HuH-7.5 (cell line): ENCODE measurements at regions not wholly inside any gene's neighbourhood (a gene's known extent, or its start where the extent isn't known, plus 50 kb on each side); places are given as distances from the start of the nearest gene placed in this dataset.
"Not testable (repeated sequence)": the region's sequence is repeated elsewhere in the genome, so short reads cannot be mapped to it uniquely, and the experiment has no call there.

Source experiments
- DNase-seq: peaks from one replicate; pipeline ENCODE4 v3.0.0; 2011; ENCODE audit warnings: low spot score

DNA sequence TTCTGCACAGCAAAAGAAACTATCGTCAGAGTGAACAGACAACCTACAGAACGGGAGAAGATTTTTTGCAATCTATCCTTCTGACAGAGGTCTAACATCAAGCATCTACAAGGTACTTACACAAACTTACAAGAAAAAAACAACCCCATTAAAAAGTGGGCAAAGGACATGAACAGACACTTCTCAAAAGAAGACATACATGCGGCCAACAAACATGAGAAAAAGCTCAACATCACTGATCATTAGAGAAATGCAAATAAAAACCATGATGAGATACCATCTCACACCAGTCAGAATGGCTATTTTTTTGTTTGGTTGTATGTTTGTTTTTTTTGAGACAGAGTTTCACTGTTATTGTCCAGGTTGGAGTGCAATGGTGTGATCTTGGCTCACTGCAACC is 131.5 kb upstream of the MED13 start:
- DNase-seq, result not testable (repeated sequence)

DNA sequence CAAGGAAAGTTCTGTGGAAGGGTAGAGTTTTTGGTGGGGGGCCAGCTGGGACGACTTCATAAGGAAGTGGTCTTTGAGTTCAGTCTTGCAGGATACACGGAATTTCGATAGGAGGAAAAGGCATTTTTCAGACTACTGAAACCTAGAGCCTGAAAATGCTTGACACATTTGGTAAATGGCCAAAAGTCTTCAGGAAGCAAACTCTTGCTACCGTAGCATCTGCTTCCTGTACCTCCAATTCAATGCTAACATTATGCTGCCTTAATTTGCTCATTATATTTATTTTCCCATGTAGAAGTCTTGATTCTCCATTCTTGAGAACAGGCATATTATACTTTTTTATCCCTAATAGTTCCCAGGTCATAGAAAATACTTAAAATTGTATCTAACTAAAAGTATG is 129.3 kb upstream of the MED13 start:
- DNase-seq, result no peak

DNA sequence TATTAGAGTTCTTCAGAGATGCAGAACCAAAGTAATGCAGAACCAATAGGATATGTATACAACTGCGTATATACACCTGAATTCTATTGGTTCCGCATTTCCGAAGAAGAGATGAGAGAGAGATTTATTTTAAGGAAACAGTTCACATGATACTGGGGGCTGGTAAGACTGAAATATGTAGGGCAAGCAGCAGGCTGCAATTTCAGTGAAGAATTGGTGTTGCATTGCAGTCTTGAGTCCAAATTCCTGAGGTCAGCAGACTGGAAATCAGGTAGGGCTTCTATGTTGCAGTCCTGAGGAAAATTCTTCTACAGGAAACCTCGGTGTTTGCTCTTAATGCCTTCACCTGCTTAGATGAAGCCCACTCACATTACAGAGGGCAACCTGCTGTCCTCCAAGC is 128.2 kb upstream of the MED13 start:
- DNase-seq, result no peak

DNA sequence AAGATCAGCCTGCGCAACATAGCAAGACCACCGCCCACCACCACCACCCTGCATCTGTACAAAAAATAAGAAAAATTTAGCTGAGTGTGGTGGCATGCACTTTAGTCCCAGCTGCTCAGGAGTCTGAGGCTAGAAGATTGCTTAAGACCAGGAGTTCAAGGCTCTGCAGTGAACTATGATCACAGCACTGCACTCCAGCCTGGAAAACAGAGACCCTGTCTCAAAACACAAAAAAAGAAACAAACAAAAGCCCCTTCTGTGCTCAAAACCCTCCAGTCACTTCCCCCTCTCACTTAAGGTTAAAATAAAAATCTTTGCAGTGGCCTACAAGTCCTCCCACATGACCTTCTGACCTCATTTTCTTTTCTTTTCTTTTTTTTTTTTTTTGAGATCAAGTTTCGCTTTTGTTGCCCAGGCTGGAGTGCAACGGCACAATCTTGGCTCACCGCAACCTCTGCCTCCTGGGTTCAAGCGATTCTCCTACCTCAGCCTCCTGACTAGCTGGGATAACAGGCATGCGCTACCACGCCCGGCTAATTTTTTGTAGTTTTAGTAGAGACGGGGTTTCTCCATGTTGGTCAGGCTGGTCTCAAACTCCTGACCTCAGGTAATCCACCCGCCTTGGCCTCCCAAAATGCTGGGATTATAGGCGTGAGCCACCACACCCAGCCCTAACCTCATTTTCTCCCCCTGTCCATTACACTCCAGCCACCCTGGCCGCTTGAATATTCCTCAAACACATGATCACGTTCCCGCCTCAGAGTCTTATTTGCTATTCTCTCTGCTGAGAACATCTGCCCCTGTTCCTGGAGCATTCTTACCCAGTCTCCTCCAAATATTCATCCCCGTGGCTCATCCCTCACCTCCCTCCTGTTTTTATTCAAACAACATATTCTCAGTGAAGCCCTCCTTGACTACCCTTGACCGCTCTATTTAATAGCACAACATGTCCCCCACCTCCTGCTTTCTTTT is 126.6 kb upstream of the MED13 start:
- no peak for DNase-seq

DNA sequence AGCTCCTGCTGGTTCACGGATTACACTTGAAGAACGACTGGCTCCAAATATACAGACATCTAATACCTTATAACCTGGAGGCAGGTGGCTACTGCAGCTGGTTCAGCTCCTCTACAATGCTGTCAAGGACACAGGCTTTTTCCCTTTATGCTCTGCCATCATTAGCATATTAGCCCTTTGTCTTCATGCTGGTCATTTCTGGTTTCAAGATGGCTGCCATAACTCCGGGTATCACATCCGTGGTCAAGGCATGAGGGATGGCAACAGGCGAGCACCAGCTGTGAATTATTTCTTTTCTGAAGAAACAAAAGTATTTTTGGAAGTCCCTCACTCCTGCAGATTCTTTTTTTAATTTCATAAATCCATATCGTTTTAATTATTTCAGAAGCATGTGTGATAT is 124.3 kb upstream of the MED13 start:
- no peak for DNase-seq

DNA sequence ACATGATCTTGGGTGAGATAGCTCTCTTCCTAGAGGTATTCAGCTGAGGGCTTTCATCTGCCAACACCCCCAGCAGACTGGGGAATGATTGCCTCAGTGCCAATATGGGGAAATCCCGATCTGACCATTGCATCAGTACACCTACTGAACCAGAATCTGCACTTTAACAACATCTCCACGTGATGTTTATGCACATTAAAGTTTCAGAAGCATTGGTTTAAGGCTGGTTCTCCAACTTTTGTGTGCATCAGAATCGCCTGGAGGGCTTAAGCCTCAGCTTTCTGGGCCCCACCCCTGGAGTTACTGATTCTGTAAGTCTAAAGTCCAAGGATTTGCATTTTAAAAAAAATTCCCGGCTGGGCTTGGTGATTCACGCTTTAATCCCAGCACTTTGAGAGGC is 123.6 kb upstream of the MED13 start:
- DNase-seq, result peak; percentile 57

DNA sequence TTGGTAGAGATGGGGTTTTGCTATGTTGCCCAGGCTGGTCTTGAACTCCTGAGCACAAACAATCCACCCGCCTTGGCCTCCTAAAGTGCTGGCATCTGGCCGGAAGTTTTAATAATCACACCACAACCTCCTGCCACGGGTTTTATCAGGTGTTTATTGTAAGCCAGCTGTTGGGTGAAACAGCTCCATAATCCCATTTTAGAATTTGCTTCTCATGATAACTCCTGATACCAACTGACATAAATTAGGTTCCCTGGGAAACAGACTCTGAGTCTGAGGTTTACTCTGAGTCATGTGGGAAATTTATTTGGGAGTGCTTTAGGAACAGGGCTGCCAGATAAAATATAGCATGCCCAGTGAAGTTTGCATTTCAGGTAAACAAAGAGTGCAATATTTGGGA is 122.6 kb upstream of the MED13 start:
- DNase-seq, result no peak

DNA sequence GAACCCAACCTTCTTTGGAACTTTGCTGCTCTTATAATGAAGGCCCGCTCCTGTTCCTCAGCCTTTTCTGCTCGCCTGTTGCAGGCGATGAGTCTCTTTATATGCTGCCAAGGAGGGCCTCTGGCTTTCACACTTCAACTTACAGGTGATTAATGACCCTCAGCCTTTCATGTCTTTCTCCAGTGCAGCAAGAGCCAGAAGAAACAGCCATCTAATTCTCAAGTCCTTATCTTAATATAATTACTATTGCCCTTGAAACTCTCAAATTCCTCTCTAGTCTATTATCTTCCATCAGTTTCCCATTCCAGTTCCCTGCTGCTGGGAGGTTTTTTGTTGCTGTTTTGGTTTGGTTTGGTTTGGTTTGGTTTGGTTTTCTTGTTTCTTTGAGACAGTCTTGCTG is 121.8 kb upstream of the MED13 start:
- DNase-seq, result no peak

DNA sequence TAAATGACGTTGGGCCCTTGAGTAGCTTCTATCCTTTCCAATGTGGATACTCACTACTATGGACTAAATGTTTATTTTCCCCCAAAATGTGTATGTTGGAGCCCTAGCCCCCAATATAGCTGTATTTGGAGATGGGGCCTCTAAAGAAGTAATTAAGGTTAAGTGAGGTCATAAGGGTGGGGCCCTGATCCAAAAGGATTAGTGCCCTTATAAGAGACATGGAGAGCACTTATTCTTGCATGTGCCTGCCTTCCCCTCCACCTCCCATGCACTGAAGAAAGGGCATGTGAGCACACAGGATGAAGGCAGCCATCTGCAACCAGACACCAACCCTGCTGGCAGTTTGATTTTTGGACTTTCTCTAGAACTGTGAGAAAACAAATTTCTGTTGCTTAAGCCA is 115.7 kb upstream of the MED13 start:
- no peak for DNase-seq

DNA sequence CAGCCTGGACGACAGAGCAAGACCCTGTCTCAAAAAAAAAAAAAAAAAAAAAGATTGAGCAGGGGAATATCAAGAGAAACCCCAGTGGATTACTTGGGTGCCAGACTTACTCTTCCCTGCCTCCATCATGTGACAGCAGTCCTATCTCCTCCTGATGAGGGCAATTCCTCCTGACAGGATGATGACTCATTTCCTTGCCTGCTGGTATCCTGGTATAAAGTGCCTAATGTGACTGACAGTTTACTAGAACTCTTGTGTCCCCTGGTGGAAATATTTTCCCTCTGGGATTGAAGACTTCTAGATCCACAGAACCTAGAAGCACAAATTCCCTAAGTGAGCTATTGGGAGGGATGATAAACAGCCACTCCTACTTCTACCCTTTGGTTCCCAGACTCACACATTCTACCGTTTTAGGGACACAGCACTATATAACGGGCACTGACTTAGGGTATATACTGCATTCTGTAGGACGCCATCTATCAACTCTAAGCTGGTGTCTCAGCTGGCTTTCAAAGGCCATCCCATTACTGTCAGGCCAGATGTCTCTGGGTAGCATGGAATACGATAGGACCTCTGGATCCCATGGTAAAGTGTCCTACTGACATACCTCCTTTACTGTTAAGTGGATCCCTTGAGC is 114.6 kb upstream of the MED13 start:
- peak; percentile 44 for DNase-seq

DNA sequence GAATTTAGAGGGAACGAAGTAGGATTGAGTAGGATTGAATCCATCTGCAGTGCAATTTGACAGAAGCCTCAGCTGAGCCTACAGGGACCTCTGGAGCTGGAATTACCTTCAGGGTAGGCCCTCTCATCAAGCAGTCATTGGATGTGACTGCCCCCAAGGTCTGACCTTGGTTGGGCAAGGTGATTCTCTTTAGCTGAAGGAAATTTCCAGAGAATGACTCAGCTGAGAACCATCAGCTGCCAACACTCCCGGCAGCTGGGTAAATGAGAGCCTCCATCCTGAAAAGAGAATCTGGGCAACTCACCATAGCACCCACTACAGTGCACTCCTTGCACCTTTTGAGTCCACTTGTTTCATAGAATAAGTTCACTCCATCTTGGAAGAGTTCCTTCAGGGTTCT is 113.5 kb upstream of the MED13 start:
- no peak for DNase-seq

DNA sequence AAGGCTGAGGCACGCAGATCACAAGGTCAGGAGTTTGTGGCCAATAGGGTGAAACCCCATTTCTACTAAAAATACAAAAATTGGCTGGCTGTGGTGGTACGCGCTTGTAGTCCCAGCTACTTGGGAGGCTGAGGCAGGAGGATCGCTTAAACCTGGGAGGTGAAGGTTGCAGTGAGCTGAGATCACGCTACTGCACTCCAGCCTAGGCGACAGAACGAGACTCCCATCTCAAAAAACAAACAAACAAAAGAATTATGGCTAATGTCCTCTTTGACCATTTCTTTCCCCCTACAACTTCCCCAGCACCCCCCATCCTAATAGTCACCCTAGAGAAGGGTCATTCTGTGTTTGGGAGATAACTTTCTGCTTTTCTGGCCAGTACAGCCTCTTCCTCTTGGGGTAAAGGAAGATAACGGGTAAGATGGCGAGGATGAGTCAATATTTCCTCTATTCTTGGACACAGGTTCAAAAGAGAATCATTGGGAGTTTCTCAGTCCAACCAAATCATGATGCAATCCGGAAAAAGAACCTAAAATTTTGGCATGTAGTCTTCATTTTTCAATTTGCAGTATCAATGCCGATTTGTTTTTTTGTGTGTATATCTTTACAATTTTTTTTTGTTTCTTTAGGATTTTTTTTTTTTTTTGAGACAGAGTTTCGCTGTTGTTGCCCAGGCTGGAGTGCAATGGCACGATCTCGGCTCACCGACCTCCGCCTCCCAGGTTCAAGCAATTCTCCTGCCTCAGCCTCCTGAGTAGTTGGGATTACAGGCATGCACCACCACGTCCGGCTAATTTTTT is 107.6 kb upstream of the MED13 start:
- no peak for DNase-seq

DNA sequence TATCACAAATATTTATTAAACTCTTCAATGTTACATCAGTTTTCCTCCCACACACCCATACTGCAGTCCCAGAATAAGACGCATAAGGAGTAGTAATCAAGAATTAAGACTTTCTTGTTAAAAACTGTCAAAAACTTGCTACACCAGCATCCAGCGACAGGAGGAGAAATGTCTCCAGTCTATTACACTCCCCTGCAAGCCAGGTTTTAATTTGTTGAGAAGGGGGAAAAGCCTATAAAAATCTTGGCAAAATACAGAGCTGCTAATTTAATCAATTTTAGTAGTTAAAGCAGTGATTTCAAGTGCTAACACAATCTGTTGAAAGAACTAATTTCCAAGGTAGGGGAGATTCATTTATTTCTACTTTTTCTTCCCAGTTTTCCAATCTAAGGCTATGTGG is 102.0 kb upstream of the MED13 start:
- DNase-seq, result no peak

DNA sequence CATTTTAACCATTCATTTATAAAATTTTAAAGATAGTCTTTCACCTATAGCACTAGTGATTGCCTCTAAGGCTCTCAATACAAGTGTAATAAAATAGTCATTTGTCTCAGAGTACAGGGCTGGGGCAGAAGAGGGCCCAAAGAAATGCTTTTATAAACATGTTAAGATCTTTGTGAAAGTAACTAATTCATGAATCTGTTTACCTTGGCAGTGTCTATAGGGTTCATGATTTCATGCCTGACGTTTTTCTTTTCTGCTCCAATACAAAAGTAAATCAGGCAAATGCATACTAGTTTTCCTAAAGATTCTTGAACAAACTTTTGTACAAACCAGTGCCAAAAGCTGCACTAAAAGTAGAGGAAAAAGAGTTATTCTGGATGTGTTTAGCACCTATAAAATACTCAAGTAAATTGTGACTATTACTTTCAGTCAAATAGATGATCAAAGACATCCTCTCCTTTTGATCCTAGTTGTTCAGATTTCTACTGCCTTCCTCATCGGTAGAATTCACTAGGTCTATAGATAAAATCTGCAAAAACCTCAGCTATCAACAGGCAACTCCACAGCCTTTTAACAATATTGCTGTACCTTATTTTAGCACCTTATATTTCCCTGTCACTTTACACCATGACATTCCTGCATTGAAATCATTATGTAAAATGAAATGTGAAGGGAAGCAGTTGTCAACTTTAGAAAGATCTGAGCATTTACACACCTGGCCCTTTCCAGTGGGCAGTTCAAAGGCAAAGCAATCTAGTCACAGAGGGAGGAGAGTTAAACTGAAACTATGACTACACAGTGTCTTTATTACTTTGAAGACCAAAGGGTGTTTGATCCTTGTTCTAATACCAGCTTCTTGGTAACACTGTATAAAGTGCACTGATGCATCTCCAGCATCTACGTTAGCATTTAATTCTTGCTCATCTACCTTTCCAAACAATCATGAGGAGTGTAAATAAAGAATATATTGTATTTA is 100.0 kb upstream of the MED13 start:
- no peak for DNase-seq

DNA sequence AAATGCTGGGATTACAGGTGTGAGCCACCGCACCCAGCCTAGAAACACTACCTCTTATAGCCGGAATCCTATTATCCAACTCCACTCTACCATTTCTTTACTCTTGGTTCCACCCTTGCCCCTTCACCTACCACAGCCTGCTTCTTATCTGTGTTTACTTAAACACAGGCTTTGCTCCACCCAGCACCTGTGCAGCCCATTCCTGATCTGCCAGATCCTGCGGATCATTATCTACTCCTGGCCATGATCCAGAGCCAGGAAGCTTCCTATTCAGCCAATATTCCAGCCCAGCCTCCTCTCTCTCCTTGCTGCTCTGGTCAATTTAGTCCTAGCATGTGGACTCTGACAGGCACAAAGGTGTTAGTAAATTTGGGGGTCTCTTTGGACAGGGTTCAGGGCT is 98.8 kb upstream of the MED13 start:
- DNase-seq, result peak; percentile 57

DNA sequence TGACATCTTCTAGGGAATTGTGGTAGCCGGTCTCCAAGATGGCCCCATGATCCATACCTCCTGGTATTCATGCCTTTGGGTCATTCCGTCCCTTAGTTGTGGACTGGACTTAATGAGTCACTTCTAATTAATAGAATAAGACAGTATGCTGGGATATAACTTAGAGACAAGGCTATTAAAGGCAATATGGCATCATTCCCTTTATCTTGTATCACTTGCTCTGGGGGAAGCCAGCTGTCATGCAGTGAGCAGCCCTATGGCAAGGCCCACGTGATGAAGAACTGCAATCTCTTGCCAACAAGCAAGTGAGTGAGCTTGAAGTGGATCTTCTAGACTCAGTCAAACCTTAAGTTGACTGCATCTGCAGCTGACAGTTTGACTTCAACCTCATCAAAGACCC is 97.8 kb upstream of the MED13 start:
- DNase-seq, result no peak

DNA sequence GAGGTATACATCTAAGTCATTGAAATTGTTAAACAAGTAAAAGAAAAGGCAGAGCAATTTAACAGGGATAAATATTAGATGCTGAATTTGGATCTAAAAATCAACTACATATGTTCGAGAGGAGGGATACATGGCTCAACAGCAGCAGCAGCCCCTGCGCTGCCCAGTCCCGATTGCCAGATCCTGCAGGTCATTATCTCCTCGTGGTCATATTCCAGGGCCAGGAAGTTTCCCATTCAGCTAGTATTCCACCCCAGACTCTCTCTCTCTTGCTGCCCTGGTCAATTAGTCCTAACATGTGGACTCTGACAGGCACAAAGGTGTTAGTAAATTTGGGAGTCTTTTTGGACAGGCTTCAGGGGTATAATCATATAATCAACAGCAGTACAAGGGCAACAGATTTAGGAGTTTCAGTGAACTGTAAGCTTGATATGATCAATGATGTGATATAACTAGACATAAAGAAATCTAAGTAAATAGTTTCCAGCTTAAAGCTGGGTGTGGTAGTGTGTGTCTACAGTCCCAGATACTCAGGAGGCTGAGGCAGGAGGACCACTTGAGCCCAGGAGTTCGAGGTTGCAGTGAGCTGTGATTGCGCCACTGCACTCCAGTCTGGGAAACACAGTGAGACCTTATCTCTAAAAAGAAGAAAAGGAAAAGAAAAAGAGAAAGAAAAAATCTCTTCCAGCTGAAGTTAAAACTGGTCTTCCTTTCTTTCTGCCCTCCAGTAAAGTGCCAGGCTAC is 96.5 kb upstream of the MED13 start:
- DNase-seq, result no peak

DNA sequence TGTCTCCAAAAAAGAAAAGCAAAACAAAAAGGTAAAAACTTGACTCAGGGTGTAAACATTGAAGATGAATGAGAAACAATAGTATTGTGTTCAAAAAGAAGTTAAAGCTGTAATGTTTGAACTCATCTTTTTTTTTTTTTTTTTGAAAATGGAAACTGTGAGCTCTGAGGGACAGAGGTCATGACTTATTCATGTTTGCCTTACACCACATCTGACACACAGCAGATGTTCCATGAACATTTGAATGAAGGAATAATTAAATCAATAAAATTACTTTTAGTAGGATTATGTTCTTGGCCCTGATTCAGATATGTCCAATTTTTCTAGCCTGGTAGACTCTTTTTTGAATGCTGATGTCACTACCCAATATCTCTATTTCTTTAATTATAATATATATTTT is 95.7 kb upstream of the MED13 start:
- no peak for DNase-seq

DNA sequence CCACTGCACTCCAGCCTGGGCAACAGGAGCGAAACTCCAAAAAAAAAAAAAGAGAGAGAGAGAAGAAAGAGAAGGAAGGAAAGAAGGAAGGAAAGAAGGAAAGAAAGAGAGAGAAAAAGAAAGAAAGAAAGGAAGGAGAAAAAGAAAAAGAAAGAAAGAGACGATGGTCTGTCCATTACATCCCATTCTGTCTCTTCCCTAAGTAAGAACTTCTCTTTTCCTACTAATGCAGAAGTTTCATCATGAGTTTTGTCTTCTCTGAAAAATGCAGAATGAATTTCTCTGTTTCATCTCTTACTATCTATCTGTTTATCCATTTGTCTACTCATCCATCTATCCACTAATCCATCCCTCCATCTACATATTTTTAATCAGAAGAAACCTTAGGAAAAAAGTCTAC is 94.9 kb upstream of the MED13 start:
- DNase-seq, result no peak

DNA sequence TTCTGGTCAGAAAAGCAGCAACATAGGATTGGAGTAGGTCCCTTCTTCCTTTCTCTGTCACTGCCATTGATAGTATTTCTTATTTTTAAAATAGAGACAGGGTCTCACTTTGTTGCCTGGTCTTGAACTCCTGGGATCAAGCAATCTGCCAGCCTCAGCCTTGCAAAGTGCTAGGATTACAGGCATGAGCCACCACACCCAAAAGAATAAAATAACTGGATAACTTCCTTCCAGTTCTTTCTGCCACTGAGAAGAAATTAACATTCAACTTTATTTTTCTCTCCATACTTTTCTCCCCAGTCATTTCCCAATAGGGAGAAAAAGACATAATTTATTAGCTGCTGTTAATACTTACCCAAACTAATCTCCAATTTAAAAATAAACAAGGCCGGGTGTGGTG is 91.9 kb upstream of the MED13 start:
- no peak for DNase-seq

DNA sequence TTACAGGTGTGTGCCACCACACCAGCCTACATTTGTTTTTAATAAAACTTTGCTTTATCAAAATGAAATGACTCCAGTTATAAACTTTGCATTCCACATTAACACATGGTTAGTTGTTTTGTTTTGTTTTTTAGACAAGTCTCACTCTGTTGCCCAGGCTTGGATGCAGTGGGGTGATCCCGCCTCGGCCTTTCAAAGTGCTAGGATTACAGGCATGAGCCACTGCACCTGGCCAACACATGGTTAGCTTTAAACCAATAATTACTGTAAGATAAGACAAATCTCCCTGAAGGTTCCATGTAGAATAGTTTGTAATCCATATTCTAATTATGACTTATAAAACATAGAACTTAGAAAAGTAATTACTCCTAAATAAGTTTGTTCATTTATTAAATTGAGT is 89.8 kb upstream of the MED13 start:
- no peak for DNase-seq
